Common myeloid progenitor, CD34-positive (primary cell): ENCODE measurements at regions not wholly inside any gene's neighbourhood (a gene's known extent, or its start where the extent isn't known, plus 50 kb on each side); places are given as distances from the start of the nearest gene placed in this dataset.

Experiments
- CTCF ChIA-PET: fragments of 350-600 bp; sonication (Branson Sonifier 250); formaldehyde crosslinking; loops from one replicate; lab custom pipeline; 2021; ENCODE audit warnings: antibody characterized with exemption; lab: Charles Lee
- POLR2A ChIA-PET: fragments of 350-600 bp; sonication (Branson Sonifier 250); formaldehyde crosslinking; loops from one replicate; lab custom pipeline; 2021; ENCODE audit warnings: antibody characterized with exemption; lab: Charles Lee
- DNase-seq, 3 donors: peaks; one replicate each; pipeline versions ENCODE4 v3.0.0 to v3.0.0-alpha.2; 2013
- H3K27ac ChIP-seq, 2 experiments: 1 replicate in 1 of 2; 2 replicates in 1 of 2; pipeline ENCODE4 v1.7.0; 2013; ENCODE audit warnings: inconsistent platforms in 2 of 2, low read length in 2 of 2, mild to moderate bottlenecking in 2 of 2, low read depth in 1 of 2, moderate library complexity in 1 of 2; ENCODE audit not compliant: severe bottlenecking in 2 of 2, insufficient read depth in 1 of 2, poor library complexity in 1 of 2
- H3K27me3 ChIP-seq, 5 experiments: replicated peaks in 2 of 5; 1 replicate in 3 of 5; 2 replicates in 2 of 5; pipeline versions ENCODE4 v1.6.1 to v1.7.0; 2013; ENCODE audit warnings: low read length in 4 of 5, mild to moderate bottlenecking in 2 of 5, moderate library complexity in 2 of 5, inconsistent platforms in 1 of 5; ENCODE audit not compliant: insufficient read depth in 5 of 5, control insufficient read depth in 4 of 5
- H3K36me3 ChIP-seq, 4 experiments: 1 replicate in 2 of 4; 2 replicates in 2 of 4; pipeline versions ENCODE4 v1.6.1 to v1.7.0; 2013; ENCODE audit warnings: low read length in 3 of 4, control low read depth in 1 of 4, mild to moderate bottlenecking in 1 of 4; ENCODE audit not compliant: control insufficient read depth in 4 of 4, insufficient read depth in 4 of 4
- H3K4me1 ChIP-seq, 4 experiments: 1 replicate in 3 of 4; 2 replicates in 1 of 4; pipeline versions ENCODE4 v1.6.1 to v1.7.1; 2013; ENCODE audit warnings: low read length in 3 of 4, mild to moderate bottlenecking in 3 of 4, control low read depth in 1 of 4, inconsistent platforms in 1 of 4, moderate library complexity in 1 of 4; ENCODE audit not compliant: control insufficient read depth in 4 of 4, insufficient read depth in 4 of 4; ENCODE audit errors: control extremely low read depth in 1 of 4
- H3K4me3 ChIP-seq, 7 experiments: 1 replicate in 4 of 7; 2 replicates in 3 of 7; pipeline versions ENCODE4 v1.5.1 to v1.7.0; 2013; ENCODE audit warnings: mild to moderate bottlenecking in 7 of 7, low read length in 6 of 7, moderate library complexity in 6 of 7, inconsistent platforms in 2 of 7, low read depth in 2 of 7, control low read depth in 1 of 7; ENCODE audit not compliant: insufficient read depth in 4 of 7, control insufficient read depth in 1 of 7; ENCODE audit errors: extremely low read depth in 1 of 7
- H3K9me3 ChIP-seq, 5 experiments: 1 replicate in 4 of 5; 2 replicates in 1 of 5; pipeline versions ENCODE4 v1.6.1 to v1.7.1; 2013; ENCODE audit warnings: low read length in 4 of 5, mild to moderate bottlenecking in 2 of 5, inconsistent platforms in 1 of 5, low read depth in 1 of 5, moderate library complexity in 1 of 5; ENCODE audit not compliant: control insufficient read depth in 4 of 5, insufficient read depth in 2 of 5; ENCODE audit errors: control extremely low read depth in 1 of 5
- WGBS: methylation state at CpG from one replicate; pipeline ENCODE4 v1.1.5; 2013; ENCODE audit not compliant: insufficient coverage; 5-methylcytosine and 5-hydroxymethylcytosine counted together

DNA sequence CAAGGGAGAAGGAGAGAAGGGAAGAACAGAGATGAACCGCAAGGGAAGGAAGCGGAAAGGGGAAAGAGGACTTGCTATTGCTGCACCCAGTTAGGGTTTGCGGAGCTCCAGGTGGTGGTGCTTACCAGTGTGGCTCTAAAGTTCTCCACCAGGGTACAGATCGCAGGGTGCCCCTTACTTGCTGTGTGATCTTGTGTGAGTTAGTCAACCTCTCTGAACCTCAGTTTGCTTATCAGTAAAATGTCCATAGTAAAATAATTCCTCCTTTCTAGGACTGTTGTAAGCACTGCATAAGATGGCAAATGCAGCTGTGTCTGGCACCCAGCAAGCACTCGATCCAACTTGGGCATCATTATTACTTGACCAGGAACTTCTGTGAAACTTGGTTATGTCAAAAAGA is 230.7 kb upstream of the CDH5 start:
- WGBS = 100% methylated on average over 2 of the region's 5 CpGs
- Histone ChIP-seq H3K36me3 (no peaks in the 10 kb centered on the region), H3K4me3 (no peak overlapping the region), H3K4me1 (peaks cover 0 to 5% (median 0%) of the 10 kb centered on the region in 4 experiments), H3K9me3 (no peaks in the 10 kb centered on the region), H3K27ac (no peak overlapping the region), H3K27me3 (peaks cover 0 to 2% (median 0%) of the 10 kb centered on the region in 5 experiments)
- CTCF ChIA-PET = no interaction called here
- DNase-seq = no peak
- POLR2A ChIA-PET = no interaction called here

DNA sequence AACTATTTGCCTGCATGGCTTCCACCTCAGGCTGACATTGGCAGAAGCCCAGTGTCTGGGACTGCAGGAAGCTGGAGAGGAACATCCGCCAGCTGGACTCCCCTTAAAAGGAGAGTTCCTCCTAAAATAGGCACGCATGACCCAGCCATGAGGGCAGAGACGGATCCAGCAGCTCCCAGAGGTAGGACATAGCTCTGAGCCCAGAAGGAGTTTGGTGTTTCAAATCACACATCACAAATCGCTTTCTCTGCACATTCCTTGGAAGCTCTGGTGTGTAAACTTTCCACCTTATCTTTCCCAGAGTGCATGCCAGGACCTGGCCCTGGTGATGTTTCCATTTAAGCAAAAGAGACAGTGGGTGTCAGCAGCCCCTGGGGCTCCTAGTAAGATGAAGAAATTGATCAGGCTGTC is 231.1 kb upstream of the CDH5 start:
- no peaks in the 10 kb centered on the region for H3K9me3 ChIP-seq
- no peak for DNase-seq
- H3K4me1 ChIP-seq = peaks cover 0 to 5% (median 0%) of the 10 kb centered on the region in 4 experiments
- 94% methylated on average over 2 of the region's 4 CpGs for WGBS
- ChIA-PET CTCF (no interaction called here), POLR2A (no interaction called here)
- H3K27ac ChIP-seq = no peak overlapping the region
- H3K4me3 ChIP-seq = no peak overlapping the region
- no peaks in the 10 kb centered on the region for H3K36me3 ChIP-seq
- H3K27me3 ChIP-seq = peaks cover 0 to 4% (median under 1%) of the 10 kb centered on the region in 5 experiments

DNA sequence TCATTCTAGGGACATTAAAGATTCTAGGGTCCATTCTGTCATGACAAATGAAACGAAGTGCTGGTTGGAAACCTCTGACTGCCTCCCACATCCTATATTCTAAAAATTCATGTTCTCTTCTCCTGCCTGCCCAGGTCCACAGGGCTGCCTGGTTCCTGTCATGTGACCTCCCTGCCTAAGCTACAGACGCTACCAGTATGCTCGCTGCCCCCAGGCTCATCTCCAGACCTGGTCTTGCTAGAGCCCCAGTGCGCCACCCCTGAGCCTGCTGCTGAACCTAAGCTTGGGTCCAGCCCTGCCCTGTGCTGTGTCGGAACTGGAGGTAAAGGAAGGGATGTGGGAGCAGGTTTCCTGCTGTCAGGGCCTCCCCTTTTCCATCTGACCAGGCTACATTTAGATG is 231.6 kb upstream of the CDH5 start:
- ChIA-PET CTCF (no interaction called here), POLR2A (no interaction called here)
- Histone ChIP-seq H3K36me3 (no peaks in the 10 kb centered on the region), H3K4me3 (no peak overlapping the region), H3K27ac (no peak overlapping the region), H3K4me1 (peaks cover 0 to 5% (median 0%) of the 10 kb centered on the region in 4 experiments), H3K27me3 (peaks cover 0 to 5% (median 4%) of the 10 kb centered on the region in 5 experiments), H3K9me3 (no peaks in the 10 kb centered on the region)
- WGBS = 44% methylated on average over 4 of the region's 5 CpGs
- DNase-seq = no peak

DNA sequence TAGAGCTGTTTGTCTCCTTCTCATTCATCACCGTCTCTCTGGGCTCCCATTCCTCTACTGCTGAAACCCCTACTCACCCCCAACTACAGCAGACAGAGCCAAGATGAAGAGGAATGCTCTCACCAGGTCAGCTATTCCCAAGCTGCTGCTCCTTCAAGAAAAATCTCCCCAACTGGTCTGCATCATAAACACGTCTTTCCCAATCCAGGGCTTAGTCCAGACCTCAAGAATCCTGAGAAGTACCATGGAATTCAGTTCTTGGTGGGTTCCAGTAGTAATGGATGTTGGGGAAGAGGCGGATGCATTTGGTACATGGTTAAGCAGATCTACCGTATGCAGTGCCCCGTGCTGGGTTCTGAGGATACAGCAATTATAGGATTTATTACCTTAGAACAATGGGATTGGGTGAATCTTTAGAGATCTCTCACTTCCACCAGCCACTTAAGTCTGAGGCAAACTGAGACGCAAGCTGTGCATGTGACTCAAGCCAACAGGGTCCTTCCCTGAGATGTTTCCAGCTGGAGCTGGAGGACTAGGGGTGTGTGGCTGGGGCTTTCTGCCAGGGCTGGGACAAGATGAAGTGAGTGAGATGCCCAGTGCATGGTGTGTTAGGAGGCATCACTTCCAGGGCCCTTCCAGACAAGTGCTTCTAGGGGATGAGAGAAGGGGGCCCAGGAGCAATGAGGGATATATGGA is 232.7 kb upstream of the CDH5 start:
- no peak overlapping the region for H3K4me3 ChIP-seq
- ChIA-PET CTCF (interaction anchor here (1.5 kb wide), 1 partner anchor 137 kb away, joined by 3 read pairs; no protein-coding TSS in a partner anchor), POLR2A (no interaction called here)
- no peak for DNase-seq
- H3K36me3 ChIP-seq = no peaks in the 10 kb centered on the region
- 98% methylated on average over 5 of the region's 6 CpGs for WGBS
- H3K9me3 ChIP-seq = no peaks in the 10 kb centered on the region
- no peak overlapping the region for H3K27ac ChIP-seq
- H3K27me3 ChIP-seq = peaks cover 0 to 16% (median 9%) of the 10 kb centered on the region in 5 experiments
- peaks cover 0 to 5% (median 0%) of the 10 kb centered on the region in 4 experiments for H3K4me1 ChIP-seq

DNA sequence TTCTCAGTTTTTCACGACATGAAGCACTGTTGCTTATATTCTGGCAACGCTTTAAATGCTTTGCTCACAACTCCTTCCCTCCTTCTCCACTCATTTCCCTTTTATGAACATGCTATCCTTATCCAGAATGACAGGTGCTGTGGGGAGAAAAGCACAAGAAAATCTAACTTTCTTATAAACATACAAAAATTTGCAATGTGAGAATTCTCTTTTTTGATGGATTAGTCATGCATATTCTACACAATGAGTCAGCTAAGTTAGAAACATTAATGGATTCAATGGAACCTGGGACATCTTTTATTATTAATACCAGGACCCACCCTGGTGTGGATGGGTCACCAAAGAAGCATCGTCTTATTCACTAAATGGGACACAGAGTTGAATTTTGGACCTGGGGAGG is 234.6 kb upstream of the CDH5 start:
- no peaks in the 10 kb centered on the region for H3K9me3 ChIP-seq
- DNase-seq = no peak
- no peak overlapping the region for H3K4me3 ChIP-seq
- ChIA-PET CTCF (no interaction called here), POLR2A (no interaction called here)
- peaks cover 3 to 35% (median 20%) of the 10 kb centered on the region in 5 experiments for H3K27me3 ChIP-seq
- 100% methylated on average over 1 of the region's 3 CpGs for WGBS
- H3K36me3 ChIP-seq = no peaks in the 10 kb centered on the region
- H3K4me1 ChIP-seq = peaks cover 0 to 17% (median 0%) of the 10 kb centered on the region in 4 experiments
- H3K27ac ChIP-seq = no peak overlapping the region

DNA sequence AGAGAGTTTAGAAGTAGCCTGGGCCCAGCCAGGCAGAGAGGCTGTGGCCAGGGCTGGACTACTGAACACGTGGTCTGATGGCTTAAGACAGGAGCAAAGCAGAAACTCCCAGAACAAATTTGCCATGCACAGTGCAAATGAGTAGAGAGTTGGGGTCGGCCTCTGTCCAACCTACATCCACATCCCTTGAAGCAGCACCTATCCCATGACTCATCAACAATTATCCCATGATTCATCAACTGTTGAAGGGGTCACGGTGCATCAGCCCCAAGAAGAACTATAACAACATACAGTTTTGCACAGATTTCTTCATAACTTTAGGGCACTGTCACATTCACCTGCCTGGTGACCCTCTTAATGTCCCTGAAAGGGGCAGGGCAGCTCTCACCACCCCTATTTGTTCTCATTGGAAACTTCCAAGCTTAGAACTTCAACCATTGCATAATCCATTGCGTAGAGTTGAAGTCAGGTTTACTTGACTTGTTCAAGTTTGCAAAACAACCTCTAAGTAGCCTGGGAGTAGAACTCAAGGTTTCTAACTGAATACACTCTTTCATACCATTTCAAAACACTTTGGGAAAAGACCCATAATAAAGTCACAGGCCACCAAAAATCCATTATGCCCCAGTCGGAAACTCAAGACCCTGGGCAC is 235.2 kb upstream of the CDH5 start:
- H3K4me3 ChIP-seq = no peak overlapping the region
- ChIA-PET POLR2A (no interaction called here), CTCF (no interaction called here)
- H3K4me1 ChIP-seq = peaks cover 0 to 18% (median 0%) of the 10 kb centered on the region in 4 experiments
- WGBS = 96% methylated on average over 4 of the region's 5 CpGs
- H3K9me3 ChIP-seq = no peaks in the 10 kb centered on the region
- H3K27me3 ChIP-seq = peaks cover 3 to 38% (median 24%) of the 10 kb centered on the region in 5 experiments
- DNase-seq = no peak
- H3K27ac ChIP-seq = no peak overlapping the region
- H3K36me3 ChIP-seq = no peaks in the 10 kb centered on the region

DNA sequence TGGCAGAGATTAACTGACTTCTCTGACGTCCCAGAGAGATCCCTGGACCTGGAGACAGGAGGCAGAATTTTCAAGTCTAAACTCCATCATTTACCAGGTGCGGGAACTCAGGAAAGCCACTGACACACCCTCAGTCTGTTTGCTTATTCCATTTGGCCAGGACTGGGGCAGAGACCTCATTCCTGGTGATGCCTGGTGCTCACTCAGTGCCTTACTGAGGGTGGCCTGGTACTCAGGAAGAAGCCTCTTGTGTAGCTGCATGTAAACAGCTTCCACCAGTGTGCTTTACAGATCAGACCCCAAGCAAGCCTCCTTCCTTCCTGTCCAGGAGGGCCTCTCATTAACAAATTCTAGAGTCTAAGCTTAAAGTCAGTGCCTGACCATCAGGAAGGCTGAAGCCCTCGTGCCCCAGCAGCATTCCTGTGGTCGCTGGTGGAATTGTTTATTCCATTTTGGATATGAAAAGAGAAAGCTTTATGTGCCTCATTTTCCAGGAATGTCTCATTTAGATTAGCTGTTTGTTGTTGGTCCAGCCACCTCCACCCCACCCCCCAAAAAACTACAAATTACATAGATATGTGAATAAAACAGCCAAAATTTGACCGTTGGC is 236.1 kb upstream of the CDH5 start:
- 85% methylated on average over 3 of the region's 5 CpGs for WGBS
- CTCF ChIA-PET = no interaction called here
- no peak for DNase-seq

More for the DNA sequence above, 236.1 kb upstream of the CDH5 start:
- POLR2A ChIA-PET = no interaction called here
- H3K4me3 ChIP-seq = no peak overlapping the region
- no peaks in the 10 kb centered on the region for H3K9me3 ChIP-seq
- H3K27me3 ChIP-seq = peaks cover 3 to 41% (median 28%) of the 10 kb centered on the region in 5 experiments
- no peaks in the 10 kb centered on the region for H3K36me3 ChIP-seq
- peaks cover 0 to 18% (median 0%) of the 10 kb centered on the region in 4 experiments for H3K4me1 ChIP-seq
- no peak overlapping the region for H3K27ac ChIP-seq
